NCI-H1105 treated with DMSO at 0.1 percent for 48 hours (cell line): ENCODE measurements at regions not wholly inside any gene's neighbourhood (a gene's known extent, or its start where the extent isn't known, plus 50 kb on each side); places are given as distances from the start of the nearest gene placed in this dataset.
"Not testable (repeated sequence)": the region's sequence is repeated elsewhere in the genome, so short reads cannot be mapped to it uniquely, and the experiment has no call there.

ENCODE experiments used
- DNase-seq: peaks from one replicate; lab custom pipeline; 2025; lab: John Stamatoyannopoulos, UW

GRCh38 chr18:10169814-10170213 is 256.0 kb downstream of the VAPA start:
- DNase-seq, result no peak

GRCh38 chr18:10170375-10170774 is 256.6 kb downstream of the VAPA start:
- DNase-seq, result peak; percentile 17

GRCh38 chr18:10175333-10175732 is 261.5 kb downstream of the VAPA start:
- DNase-seq, result not testable (repeated sequence)

GRCh38 chr18:10179326-10179725 is 265.5 kb downstream of the VAPA start:
- not testable (repeated sequence) for DNase-seq

GRCh38 chr18:10182009-10182624 is 268.3 kb downstream of the VAPA start:
- no peak for DNase-seq

GRCh38 chr18:10184776-10185175 is 269.7 kb upstream of the APCDD1 start:
- no peak for DNase-seq

- no peak for DNase-seq
Measured at GRCh38 chr18:10188971-10189810, 265.2 kb upstream of the APCDD1 start.

- no peak for DNase-seq
Measured at GRCh38 chr18:10190564-10190963, 263.9 kb upstream of the APCDD1 start.

- no peak for DNase-seq
Measured at GRCh38 chr18:10193444-10193843, 261.0 kb upstream of the APCDD1 start.

- no peak for DNase-seq
Measured at GRCh38 chr18:10194592-10194991, 259.8 kb upstream of the APCDD1 start.

- peak; percentile 12 for DNase-seq
Measured at GRCh38 chr18:10195529-10195928, 258.9 kb upstream of the APCDD1 start.

GRCh38 chr18:10197097-10197496 is 257.3 kb upstream of the APCDD1 start:
- no peak for DNase-seq

GRCh38 chr18:10201226-10201625 is 253.2 kb upstream of the APCDD1 start:
- DNase-seq, result no peak

GRCh38 chr18:10201659-10202058 is 252.8 kb upstream of the APCDD1 start:
- no peak for DNase-seq

- DNase-seq, result no peak
Measured at GRCh38 chr18:10202845-10203321, 251.6 kb upstream of the APCDD1 start.

- no peak for DNase-seq
Measured at GRCh38 chr18:10205151-10205550, 249.3 kb upstream of the APCDD1 start.

- no peak for DNase-seq
Measured at GRCh38 chr18:10207682-10208345, 246.6 kb upstream of the APCDD1 start.

GRCh38 chr18:10209302-10209701 is 245.1 kb upstream of the APCDD1 start:
- no peak for DNase-seq

- DNase-seq, result no peak
Measured at GRCh38 chr18:10210057-10210633, 244.3 kb upstream of the APCDD1 start.

GRCh38 chr18:10213526-10213925 is 240.9 kb upstream of the APCDD1 start:
- DNase-seq, result no peak

GRCh38 chr18:10215446-10215845 is 239.0 kb upstream of the APCDD1 start:
- no peak for DNase-seq

- no peak for DNase-seq
Measured at GRCh38 chr18:10216791-10217190, 237.6 kb upstream of the APCDD1 start.
